DOHH2 (cell line): ENCODE measurements at regions not wholly inside any gene's neighbourhood (a gene's known extent, or its start where the extent isn't known, plus 50 kb on each side); places are given as distances from the start of the nearest gene placed in this dataset.

Experiments used
- CTCF ChIP-seq: fragments of 200-600 bp; sonication (generic); IDR thresholded peaks from one replicate; pipeline ENCODE4 v1.5.1; 2014; ENCODE audit warnings: antibody characterized with exemption, mild to moderate bottlenecking, low read depth, low read length; ENCODE audit not compliant: poor library complexity, severe bottlenecking
- EZH2phosphoT487 ChIP-seq: fragments of 200-600 bp; sonication (generic); IDR thresholded peaks from 2 replicates; pipeline ENCODE4 v1.6.1; 2017; ENCODE audit warnings: borderline replicate concordance, mild to moderate bottlenecking, antibody characterized with exemption, low read length, moderate library complexity, mixed read lengths

GRCh38 chr4:133263104-133263503, 114.0 kb downstream of the PCDH10 start:
- TF ChIP-seq CTCF (no peak), EZH2phosphoT487 (no peak)
